Activated T-cell treated with anti-CD3 and anti-CD28 coated beads for 24 hours (primary cell): ENCODE measurements at regions not wholly inside any gene's neighbourhood (a gene's known extent, or its start where the extent isn't known, plus 50 kb on each side); places are given as distances from the start of the nearest gene placed in this dataset.
"Not testable (repeated sequence)": the region's sequence is repeated elsewhere in the genome, so short reads cannot be mapped to it uniquely, and the experiment has no call there.

Experiments
- DNase-seq: peaks from one replicate; pipeline ENCODE4 v3.0.0-alpha.2; 2020; ENCODE audit warnings: low read depth

- DNase-seq, result no peak
Observed at GRCh38 chr1:243996223-243996622, 54.9 kb upstream of the ZBTB18 start.

- DNase-seq, result no peak
Observed at GRCh38 chr1:243991650-243992049, 59.4 kb upstream of the ZBTB18 start.

GRCh38 chr1:243984788-243985187 is 66.3 kb upstream of the ZBTB18 start:
- no peak for DNase-seq

- DNase-seq, result no peak
Observed at GRCh38 chr1:243982447-243983018, 68.5 kb upstream of the ZBTB18 start.

- DNase-seq, result no peak
Observed at GRCh38 chr1:243980471-243980870, 70.6 kb upstream of the ZBTB18 start.

- DNase-seq, result no peak
Observed at GRCh38 chr1:243980071-243980470, 71.0 kb upstream of the ZBTB18 start.

GRCh38 chr1:243979396-243979795 is 71.7 kb upstream of the ZBTB18 start:
- DNase-seq, result no peak

- no peak for DNase-seq
Observed at GRCh38 chr1:243977094-243977493, 74.0 kb upstream of the ZBTB18 start.

GRCh38 chr1:243974451-243975292 is 76.4 kb upstream of the ZBTB18 start:
- DNase-seq, result no peak

- DNase-seq, result no peak
Observed at GRCh38 chr1:243973169-243973568, 77.9 kb upstream of the ZBTB18 start.

- no peak for DNase-seq
Observed at GRCh38 chr1:243970077-243970476, 81.0 kb upstream of the ZBTB18 start.

- no peak for DNase-seq
Observed at GRCh38 chr1:243968413-243968812, 82.7 kb upstream of the ZBTB18 start.

GRCh38 chr1:243964915-243965314 is 86.2 kb upstream of the ZBTB18 start:
- no peak for DNase-seq

GRCh38 chr1:243963571-243963970 is 87.5 kb upstream of the ZBTB18 start:
- no peak for DNase-seq

GRCh38 chr1:243962541-243962940 is 88.5 kb upstream of the ZBTB18 start:
- no peak for DNase-seq

- no peak for DNase-seq
Observed at GRCh38 chr1:243959998-243960397, 91.1 kb upstream of the ZBTB18 start.

- DNase-seq, result no peak
Observed at GRCh38 chr1:243957141-243957540, 93.9 kb upstream of the ZBTB18 start.

- DNase-seq, result no peak
Observed at GRCh38 chr1:243956450-243956849, 94.6 kb upstream of the ZBTB18 start.

- not testable (repeated sequence) for DNase-seq
Observed at GRCh38 chr1:243951207-243951606, 99.9 kb upstream of the ZBTB18 start.

- DNase-seq, result no peak
Observed at GRCh38 chr1:243950166-243950565, 100.1 kb upstream of the AKT3 start.

- peak; percentile 21 for DNase-seq
Observed at GRCh38 chr1:243946946-243947345, 96.9 kb upstream of the AKT3 start.

- DNase-seq, result no peak
Observed at GRCh38 chr1:243946253-243946652, 96.2 kb upstream of the AKT3 start.

- no peak for DNase-seq
Observed at GRCh38 chr1:243945727-243946126, 95.7 kb upstream of the AKT3 start.
